Fibroblast of skin of right quadriceps (primary cell): ENCODE measurements at regions not wholly inside any gene's neighbourhood (a gene's known extent, or its start where the extent isn't known, plus 50 kb on each side); places are given as distances from the start of the nearest gene placed in this dataset.
A peak's percentile ranks its signal among the peaks of the same experiment; 100 is the strongest.

Source experiments
- DNase-seq: peaks from one replicate; pipeline ENCODE4 v3.0.0-alpha.2; 2013

- DNase-seq, result peak; percentile 88
Measured at GRCh38 chr11:116193321-116194131, 579.3 kb downstream of the BUD13 start.

GRCh38 chr11:116192509-116193210 is 580.1 kb downstream of the BUD13 start:
- DNase-seq, result peak; percentile 18

GRCh38 chr11:116190861-116191260 is 581.9 kb downstream of the BUD13 start:
- DNase-seq, result no peak

GRCh38 chr11:116189408-116190170 is 583.2 kb downstream of the BUD13 start:
- DNase-seq, result no peak

GRCh38 chr11:116188350-116188749 is 584.4 kb downstream of the BUD13 start:
- no peak for DNase-seq

GRCh38 chr11:116187026-116187425 is 585.8 kb downstream of the BUD13 start:
- no peak for DNase-seq

- DNase-seq, result no peak
Measured at GRCh38 chr11:116185551-116185950, 587.2 kb downstream of the BUD13 start.

- no peak for DNase-seq
Measured at GRCh38 chr11:116184763-116185162, 588.0 kb downstream of the BUD13 start.

GRCh38 chr11:116182356-116182966 is 590.3 kb downstream of the BUD13 start:
- DNase-seq, result no peak

- no peak for DNase-seq
Measured at GRCh38 chr11:116180806-116181600, 591.8 kb downstream of the BUD13 start.

GRCh38 chr11:116179401-116179800 is 593.4 kb downstream of the BUD13 start:
- DNase-seq, result no peak

- DNase-seq, result peak; percentile 43
Measured at GRCh38 chr11:116177521-116178210, 595.1 kb downstream of the BUD13 start.

- DNase-seq, result no peak
Measured at GRCh38 chr11:116176484-116177005, 596.2 kb downstream of the BUD13 start.

- no peak for DNase-seq
Measured at GRCh38 chr11:116175707-116176106, 597.1 kb downstream of the BUD13 start.

GRCh38 chr11:116173941-116174911 is 598.6 kb downstream of the BUD13 start:
- no peak for DNase-seq

- DNase-seq, result no peak
Measured at GRCh38 chr11:116173506-116173905, 599.3 kb downstream of the BUD13 start.

GRCh38 chr11:116172851-116173250 is 599.9 kb downstream of the BUD13 start:
- DNase-seq, result no peak

- no peak for DNase-seq
Measured at GRCh38 chr11:116172156-116172555, 600.6 kb downstream of the BUD13 start.

GRCh38 chr11:116171271-116172140 is 601.3 kb downstream of the BUD13 start:
- no peak for DNase-seq
